Endothelial cell of umbilical vein (primary cell): ENCODE measurements at regions not wholly inside any gene's neighbourhood (a gene's known extent, or its start where the extent isn't known, plus 50 kb on each side); places are given as distances from the start of the nearest gene placed in this dataset.

Experiments used
- BruUV-seq: library from RNA; stranded (reverse); fragments of 400-500 nt; replicated peaks from 2 replicates; lab custom pipeline; 2021; lab: Mats Ljungman, UMichigan
- CTCF ChIA-PET: fragments of 300-600, 350-600 bp; sonication (Branson Sonifier 250); formaldehyde crosslinking; loops from one replicate; lab custom pipeline; 2021; ENCODE audit warnings: antibody characterized with exemption, inconsistent platforms; lab: Charles Lee
- POLR2A ChIA-PET: fragments of 300-600, 350-600 bp; sonication (Branson Sonifier 250); formaldehyde crosslinking; loops from one replicate; lab custom pipeline; 2021; ENCODE audit warnings: antibody characterized with exemption, inconsistent platforms; lab: Charles Lee
- DNase-seq: peaks from one replicate; pipeline ENCODE4 v3.0.0-alpha.2; 2011; ENCODE audit warnings: low read depth, low spot score
- FAIRE-seq: peaks from 2 replicates; lab custom pipeline; 2011; peaks lifted over from hg19 to GRCh38; lab: Jason Lieb, UNC
- H2AFZ ChIP-seq: 2 replicates; pipeline ENCODE4 v1.6.0; 2012; ENCODE audit warnings: low read depth, low read length, control low read depth, inconsistent platforms
- H3K27ac ChIP-seq: 2 replicates; pipeline ENCODE4 v1.5.1; 2011; ENCODE audit warnings: low read depth, mild to moderate bottlenecking, control low read depth, low read length, moderate library complexity; ENCODE audit not compliant: insufficient read depth
- H3K27me3 ChIP-seq, 2 experiments: 2 replicates each; pipeline versions ENCODE4 v1.6.0 to v1.6.1; 2011; ENCODE audit warnings: low read length in 2 of 2, mixed read lengths in 1 of 2; ENCODE audit not compliant: control insufficient read depth in 2 of 2, insufficient read depth in 2 of 2
- H3K36me3 ChIP-seq, 2 experiments: 2 replicates in 1 of 2; 3 replicates in 1 of 2; pipeline ENCODE4 v1.5.1; 2011; ENCODE audit warnings: low read length in 2 of 2, mild to moderate bottlenecking in 1 of 2, moderate library complexity in 1 of 2; ENCODE audit not compliant: control insufficient read depth in 2 of 2, insufficient read depth in 2 of 2; ENCODE audit errors: extremely low read depth in 1 of 2
- H3K4me1 ChIP-seq: 3 replicates; pipeline ENCODE4 v1.5.1; 2011; ENCODE audit warnings: mild to moderate bottlenecking, low read length; ENCODE audit not compliant: control insufficient read depth, insufficient read depth; ENCODE audit errors: extremely low read depth
- H3K4me2 ChIP-seq: 2 replicates; pipeline ENCODE4 v1.6.1; 2011; ENCODE audit warnings: low read length, control low read depth, mixed read lengths; ENCODE audit not compliant: insufficient read depth
- H3K4me3 ChIP-seq, 3 experiments: fragments of 200-600 bp in 1 of 3; sonication (generic), shearing (Covaris generic) in 1 of 3; replicated peaks in 1 of 3; 2 replicates each; pipeline ENCODE4 v1.5.1; 2011 to 2016; ENCODE audit warnings: control low read depth in 3 of 3, low read length in 3 of 3, mild to moderate bottlenecking in 2 of 3, inconsistent platforms in 1 of 3, low read depth in 1 of 3, moderate library complexity in 1 of 3; ENCODE audit not compliant: insufficient read depth in 1 of 3
- H3K79me2 ChIP-seq: 2 replicates; pipeline ENCODE4 v1.6.0; 2012; ENCODE audit warnings: low read length, inconsistent platforms; ENCODE audit not compliant: control insufficient read depth, insufficient read depth
- H3K9ac ChIP-seq: replicated peaks from 2 replicates; pipeline ENCODE3; 2011; ENCODE audit warnings: low read length, control low read depth; ENCODE audit not compliant: insufficient read depth; ENCODE audit errors: extremely low read depth
- H3K9me1 ChIP-seq: replicated peaks from 3 replicates; pipeline ENCODE4 v1.6.0; 2011; ENCODE audit warnings: mild to moderate bottlenecking, low read length; ENCODE audit not compliant: control insufficient read depth, insufficient read depth; ENCODE audit errors: extremely low read depth
- H3K9me3 ChIP-seq: replicated peaks from 2 replicates; pipeline ENCODE4 v1.5.1; 2012; ENCODE audit warnings: low read length, inconsistent platforms; ENCODE audit not compliant: control insufficient read depth, insufficient read depth
- H4K20me1 ChIP-seq: replicated peaks from 2 replicates; pipeline ENCODE3; 2011; ENCODE audit warnings: mild to moderate bottlenecking, low read length; ENCODE audit not compliant: control insufficient read depth, insufficient read depth; ENCODE audit errors: extremely low read depth
- FOS ChIP-seq: IDR thresholded peaks from 2 replicates; pipeline ENCODE4 v1.6.1; 2011; ENCODE audit warnings: mild to moderate bottlenecking, low read length, moderate library complexity, borderline replicate concordance; ENCODE audit not compliant: insufficient read depth
- GATA2 ChIP-seq: IDR thresholded peaks from 2 replicates; pipeline ENCODE4 v1.7.0; 2011; ENCODE audit warnings: low read depth, mild to moderate bottlenecking, moderate library complexity, mixed read lengths, low read length; ENCODE audit not compliant: insufficient read length, insufficient read depth
- POLR2AphosphoS5 ChIP-seq: IDR thresholded peaks from 2 replicates; pipeline ENCODE4 v1.6.1; 2012; ENCODE audit warnings: low read depth, mild to moderate bottlenecking, control low read depth, low read length, moderate library complexity; ENCODE audit not compliant: insufficient read depth
- dilution Hi-C: fragments of 300-500 bp; cut with MboI; formaldehyde crosslinking; loops from one replicate; pipeline ENCODE4 v1.15.0; 2019; ENCODE audit warnings: low sequenced_read_pairs; ENCODE audit not compliant: extremely low pct_ligation_motif_present
- intact Hi-C: fragments of 100-400 bp; cut with micrococcal nuclease; formaldehyde crosslinking; loops from one replicate; pipeline ENCODE4 v1.10.0; 2022
- TF ChIP-seq, protein P1 (sequence below), 2 donors: IDR thresholded peaks; 1 replicate in 1 of 2; 2 replicates in 1 of 2; pipeline ENCODE4 v1.5.1; 2011; ENCODE audit warnings: low read length in 2 of 2, mild to moderate bottlenecking in 2 of 2, moderate library complexity in 2 of 2, control low read depth in 1 of 2, inconsistent platforms in 1 of 2, low read depth in 1 of 2; ENCODE audit not compliant: insufficient read depth in 1 of 2; ENCODE audit errors: extremely low read depth in 1 of 2

DNA sequence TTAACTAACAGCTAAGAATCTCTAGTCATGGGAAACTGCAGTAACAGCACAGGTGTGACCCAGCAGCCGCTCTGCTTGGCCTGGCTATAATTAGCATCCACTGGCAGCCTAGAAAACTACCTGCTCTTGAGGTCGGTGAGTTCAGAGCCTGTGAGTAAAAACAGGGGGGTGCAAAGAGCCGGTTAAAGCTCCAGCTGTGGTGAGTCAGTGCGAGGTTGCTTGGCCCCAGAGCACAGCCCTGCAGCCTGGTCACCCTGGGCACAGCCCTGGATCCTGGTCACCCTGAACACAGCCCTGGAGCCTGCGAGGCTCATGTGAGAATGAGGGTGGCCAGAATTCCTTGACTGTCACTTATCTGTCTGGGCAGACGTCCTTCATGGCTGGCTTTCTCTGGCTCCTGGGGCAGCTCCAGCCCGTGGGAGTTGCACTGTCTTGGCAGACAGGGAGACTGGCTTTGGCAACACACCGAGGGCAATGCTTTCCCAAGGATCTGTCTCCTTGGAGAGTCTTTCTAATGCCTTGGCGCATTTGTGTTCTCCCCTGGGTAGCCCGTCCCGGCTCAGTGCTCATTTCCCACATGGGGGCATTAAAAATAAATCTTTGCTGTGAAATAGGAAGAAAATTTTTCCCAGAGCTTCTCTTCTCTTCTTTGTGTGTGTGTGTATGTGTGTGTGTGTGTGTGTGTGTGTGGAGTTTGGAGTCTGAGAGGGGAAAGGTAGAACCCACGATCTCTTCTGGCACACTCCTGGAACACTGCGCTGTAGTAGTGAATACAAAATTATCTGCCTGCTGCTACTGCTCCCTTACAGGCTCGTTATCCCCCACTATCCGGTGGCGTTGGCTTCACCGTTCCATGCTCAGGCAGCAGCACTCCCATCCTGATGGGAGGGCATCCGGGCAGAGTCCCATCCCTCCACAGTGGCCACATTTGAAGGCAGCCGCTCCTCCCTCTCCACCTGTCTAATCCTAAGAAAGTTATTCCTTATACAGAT is 250.2 kb upstream of the MEX3C start:
- Histone ChIP-seq H4K20me1 (no peaks in the 10 kb centered on the region), H3K36me3 (no peaks in the 10 kb centered on the region), H3K27ac (no peak overlapping the region), H2AFZ (no peak overlapping the region), H3K4me2 (no peak overlapping the region), H3K9ac (no peak overlapping the region), H3K4me1 (no peaks in the 10 kb centered on the region), H3K9me3 (peaks cover 2% of the 10 kb centered on the region), H3K9me1 (no peaks in the 10 kb centered on the region), H3K4me3 (no peak overlapping the region), H3K27me3 (no peaks in the 10 kb centered on the region), H3K79me2 (no peaks in the 10 kb centered on the region)
- intact Hi-C loops = no loop called here
- DNase-seq = no peak
- no TSS peak for BruUV-seq
- ChIA-PET POLR2A (no interaction called here), CTCF (no interaction called here)
- no peak for FAIRE-seq
- dilution Hi-C loops = no loop called here
- TF ChIP-seq, protein P1, sequence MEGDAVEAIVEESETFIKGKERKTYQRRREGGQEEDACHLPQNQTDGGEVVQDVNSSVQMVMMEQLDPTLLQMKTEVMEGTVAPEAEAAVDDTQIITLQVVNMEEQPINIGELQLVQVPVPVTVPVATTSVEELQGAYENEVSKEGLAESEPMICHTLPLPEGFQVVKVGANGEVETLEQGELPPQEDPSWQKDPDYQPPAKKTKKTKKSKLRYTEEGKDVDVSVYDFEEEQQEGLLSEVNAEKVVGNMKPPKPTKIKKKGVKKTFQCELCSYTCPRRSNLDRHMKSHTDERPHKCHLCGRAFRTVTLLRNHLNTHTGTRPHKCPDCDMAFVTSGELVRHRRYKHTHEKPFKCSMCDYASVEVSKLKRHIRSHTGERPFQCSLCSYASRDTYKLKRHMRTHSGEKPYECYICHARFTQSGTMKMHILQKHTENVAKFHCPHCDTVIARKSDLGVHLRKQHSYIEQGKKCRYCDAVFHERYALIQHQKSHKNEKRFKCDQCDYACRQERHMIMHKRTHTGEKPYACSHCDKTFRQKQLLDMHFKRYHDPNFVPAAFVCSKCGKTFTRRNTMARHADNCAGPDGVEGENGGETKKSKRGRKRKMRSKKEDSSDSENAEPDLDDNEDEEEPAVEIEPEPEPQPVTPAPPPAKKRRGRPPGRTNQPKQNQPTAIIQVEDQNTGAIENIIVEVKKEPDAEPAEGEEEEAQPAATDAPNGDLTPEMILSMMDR (IDR thresholded peaks at IDR 0.05; ENCODE audit: extremely low read depth in 1 of 2, insufficient read depth in 1 of 2, low read depth in 1 of 2, low read length in 2 of 2) = no peak

DNA sequence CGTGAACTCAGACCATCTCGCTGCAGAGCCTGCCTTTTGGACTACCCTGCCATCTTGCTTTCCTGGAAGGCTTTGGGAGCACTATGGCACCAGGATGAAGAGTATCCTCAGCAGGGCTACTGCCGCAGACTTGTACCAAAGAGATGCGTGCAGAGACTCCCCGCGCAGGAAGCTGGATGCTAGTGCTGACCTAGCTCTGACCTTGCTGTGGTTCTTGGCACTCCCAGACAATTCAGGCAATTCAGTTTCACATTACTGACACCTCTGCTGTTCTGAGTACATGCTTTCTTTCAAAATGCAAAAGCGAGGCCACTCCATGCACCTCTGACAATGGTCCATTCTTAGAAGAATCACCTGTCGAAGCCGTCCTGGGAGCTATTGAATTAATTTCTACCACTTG is 251.5 kb upstream of the MEX3C start:
- H2AFZ ChIP-seq = no peak overlapping the region
- POLR2A ChIA-PET = no interaction called here

More for the DNA sequence above, 251.5 kb upstream of the MEX3C start:
- Histone ChIP-seq H3K4me2 (no peak overlapping the region), H3K4me1 (no peaks in the 10 kb centered on the region), H3K27ac (no peak overlapping the region), H3K9me3 (peaks cover 2% of the 10 kb centered on the region), H3K9ac (no peak overlapping the region), H3K36me3 (no peaks in the 10 kb centered on the region), H3K27me3 (no peaks in the 10 kb centered on the region), H3K4me3 (no peak overlapping the region), H3K79me2 (no peaks in the 10 kb centered on the region), H3K9me1 (no peaks in the 10 kb centered on the region), H4K20me1 (no peaks in the 10 kb centered on the region)
- no TSS peak for BruUV-seq
- CTCF ChIA-PET = no interaction called here
- dilution Hi-C loops = no loop called here
- intact Hi-C loops = no loop called here
- FAIRE-seq (no peak), DNase-seq (no peak)
- TF ChIP-seq FOS (no peak), POLR2AphosphoS5 (no peak), GATA2 (no peak)
